ENCODE measurements at regions not wholly inside any gene's neighbourhood (a gene's known extent, or its start where the extent isn't known, plus 50 kb on each side); places are given as distances from the start of the nearest gene placed in this dataset.

- DNase-seq = no peak
Observed at GRCh38 chr7:25559581-25560367, 331.5 kb upstream of the NPVF start.

GRCh38 chr7:25562673-25563182 lies 334.4 kb upstream of the NPVF start:
- DNase-seq = no peak

GRCh38 chr7:25565002-25565401 lies 336.7 kb upstream of the NPVF start:
- DNase-seq = no peak

- peak; percentile 72 to 74 for DNase-seq
Observed at GRCh38 chr7:25565949-25566348, 337.7 kb upstream of the NPVF start.

- no peak for DNase-seq
Observed at GRCh38 chr7:25567430-25567829, 339.1 kb upstream of the NPVF start.

- no peak for DNase-seq
Observed at GRCh38 chr7:25569765-25570164, 341.5 kb upstream of the NPVF start.

- no peak for DNase-seq
Observed at GRCh38 chr7:25572423-25572822, 344.1 kb upstream of the NPVF start.

- DNase-seq = no peak
Observed at GRCh38 chr7:25574828-25575227, 346.5 kb upstream of the NPVF start.

- no peak for DNase-seq
Observed at GRCh38 chr7:25575634-25576033, 347.3 kb upstream of the NPVF start.

- DNase-seq = no peak
Observed at GRCh38 chr7:25578991-25579777, 350.9 kb upstream of the NPVF start.

- no peak for DNase-seq
Observed at GRCh38 chr7:25579778-25580075, 351.4 kb upstream of the NPVF start.

GRCh38 chr7:25580141-25580540 lies 351.9 kb upstream of the NPVF start:
- no peak for DNase-seq

- no peak for DNase-seq
Observed at GRCh38 chr7:25583621-25584020, 355.3 kb upstream of the NPVF start.

GRCh38 chr7:25584112-25584938 lies 356.0 kb upstream of the NPVF start:
- DNase-seq = no peak

- DNase-seq = no peak
Observed at GRCh38 chr7:25586513-25586912, 358.2 kb upstream of the NPVF start.

GRCh38 chr7:25594122-25594521 lies 365.8 kb upstream of the NPVF start:
- DNase-seq = no peak

- no peak for DNase-seq
Observed at GRCh38 chr7:25594728-25595127, 366.4 kb upstream of the NPVF start.

GRCh38 chr7:25595996-25596395 lies 367.7 kb upstream of the NPVF start:
- DNase-seq = no peak

GRCh38 chr7:25596443-25596842 lies 368.2 kb upstream of the NPVF start:
- no peak for DNase-seq

GRCh38 chr7:25597946-25598345 lies 369.7 kb upstream of the NPVF start:
- no peak for DNase-seq

- DNase-seq = no peak
Observed at GRCh38 chr7:25598765-25599164, 370.5 kb upstream of the NPVF start.

- DNase-seq = no peak
Observed at GRCh38 chr7:25600262-25600920, 372.1 kb upstream of the NPVF start.

Data from CD4-positive, alpha-beta T cell treated with Interleukin-4 for 1 hour (primary cell).